ENCODE measurements at regions not wholly inside any gene's neighbourhood (a gene's known extent, or its start where the extent isn't known, plus 50 kb on each side); places are given as distances from the start of the nearest gene placed in this dataset.

- H3K4me1 Mint-ChIP-seq (ENCODE audit: low read depth): no peaks in the 10 kb centered on the region
- H3K4me3 Mint-ChIP-seq: no peak overlapping the region
- ChIA-PET CTCF (no interaction called here), POLR2A (no interaction called here)
- DNase-seq (no peak), ATAC-seq (no peak)
- peaks cover 17% of the 10 kb centered on the region for H3K27me3 Mint-ChIP-seq
- H3K36me3 Mint-ChIP-seq (ENCODE audit: low read depth): no peaks in the 10 kb centered on the region
- intact Hi-C loops (cut with micrococcal nuclease): no loop called here
- H3K9me3 Mint-ChIP-seq: no peaks in the 10 kb centered on the region
- no peak overlapping the region for H3K27ac Mint-ChIP-seq
- no peak for TF ChIP-seq CTCF (IDR thresholded peaks at IDR 0.05)
Observed at GRCh38 chr17:79331492-79331891, 256.9 kb downstream of the ENGASE start.

DNA sequence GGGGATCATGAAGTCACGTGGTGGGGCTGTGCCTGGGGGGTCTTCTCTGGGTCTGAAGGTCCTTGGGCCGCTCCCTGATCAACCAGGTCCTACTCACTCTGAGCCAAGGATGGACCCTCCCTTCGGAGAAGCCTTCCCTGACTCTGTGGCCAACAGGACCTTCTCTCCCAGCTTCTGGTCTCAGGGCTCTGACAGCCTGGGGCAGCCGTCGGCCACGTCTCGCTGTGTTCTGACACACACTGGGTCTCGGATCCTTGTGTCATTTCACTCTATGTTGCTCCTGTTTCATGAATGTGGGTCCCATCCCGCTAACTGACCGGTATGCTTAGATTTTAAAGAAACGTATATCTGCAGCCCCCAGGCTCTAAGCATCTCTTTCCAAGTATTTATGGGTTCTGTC, 256.1 kb downstream of the ENGASE start:
- no peak overlapping the region for H3K4me3 Mint-ChIP-seq
- intact Hi-C loops (cut with micrococcal nuclease): no loop called here
- ChIA-PET POLR2A (no interaction called here), CTCF (no interaction called here)
- DNase-seq (no peak), ATAC-seq (no peak)
- H3K27me3 Mint-ChIP-seq: peaks cover 17% of the 10 kb centered on the region
- no peak overlapping the region for H3K27ac Mint-ChIP-seq
- no peaks in the 10 kb centered on the region for H3K36me3 Mint-ChIP-seq (ENCODE audit: low read depth)
- no peaks in the 10 kb centered on the region for H3K9me3 Mint-ChIP-seq
- no peak for TF ChIP-seq CTCF (IDR thresholded peaks at IDR 0.05)
- no peaks in the 10 kb centered on the region for H3K4me1 Mint-ChIP-seq (ENCODE audit: low read depth)

GRCh38 chr17:79330229-79330628, 255.6 kb downstream of the ENGASE start:
- no peaks in the 10 kb centered on the region for H3K4me1 Mint-ChIP-seq (ENCODE audit: low read depth)
- no peaks in the 10 kb centered on the region for H3K9me3 Mint-ChIP-seq
- intact Hi-C loops (cut with micrococcal nuclease): no loop called here
- H3K36me3 Mint-ChIP-seq (ENCODE audit: low read depth): no peaks in the 10 kb centered on the region
- ChIA-PET CTCF (no interaction called here), POLR2A (no interaction called here)
- DNase-seq (no peak), ATAC-seq (no peak)
- no peak for TF ChIP-seq CTCF (IDR thresholded peaks at IDR 0.05)
- peaks cover 17% of the 10 kb centered on the region for H3K27me3 Mint-ChIP-seq
- H3K4me3 Mint-ChIP-seq: no peak overlapping the region
- H3K27ac Mint-ChIP-seq: no peak overlapping the region

GRCh38 chr17:79326814-79327213, 252.2 kb downstream of the ENGASE start:
- H3K36me3 Mint-ChIP-seq (ENCODE audit: low read depth): no peaks in the 10 kb centered on the region
- CTCF ChIA-PET: interaction anchor here (2.8 kb wide), 1 partner anchor 65 kb away, joined by 8 read pairs; no protein-coding TSS in a partner anchor

More at GRCh38 chr17:79326814-79327213, 252.2 kb downstream of the ENGASE start:
- intact Hi-C loops (cut with micrococcal nuclease): no loop called here
- POLR2A ChIA-PET: no interaction called here
- Mint-ChIP-seq H3K27ac (no peak overlapping the region), H3K27me3 (peaks cover 12% of the 10 kb centered on the region), H3K4me3 (no peak overlapping the region), H3K9me3 (no peaks in the 10 kb centered on the region), H3K4me1 (ENCODE audit: low read depth) (no peaks in the 10 kb centered on the region)
- no peak for DNase-seq
- TF ChIP-seq CTCF (IDR thresholded peaks at IDR 0.05): no peak
- ATAC-seq: no peak
